Fibroblast of skin of abdomen (primary cell): ENCODE measurements at regions not wholly inside any gene's neighbourhood (a gene's known extent, or its start where the extent isn't known, plus 50 kb on each side); places are given as distances from the start of the nearest gene placed in this dataset.
"Not testable (repeated sequence)": the region's sequence is repeated elsewhere in the genome, so short reads cannot be mapped to it uniquely, and the experiment has no call there.

Experiments used
- DNase-seq: peaks from one replicate; pipeline ENCODE4 v3.0.0-alpha.2; 2013

- no peak for DNase-seq
These were observed 448.3 kb upstream of the PROX1 start for GRCh38 chr1:213539464-213539863.

GRCh38 chr1:213541641-213542040, 446.1 kb upstream of the PROX1 start:
- DNase-seq = no peak

GRCh38 chr1:213545181-213545580, 442.6 kb upstream of the PROX1 start:
- DNase-seq = not testable (repeated sequence)

- no peak for DNase-seq
These were observed 437.8 kb upstream of the PROX1 start for GRCh38 chr1:213549982-213550381.

GRCh38 chr1:213550804-213551203, 437.0 kb upstream of the PROX1 start:
- DNase-seq = no peak

GRCh38 chr1:213552045-213552444, 435.7 kb upstream of the PROX1 start:
- DNase-seq = no peak

- DNase-seq = no peak
These were observed 427.5 kb upstream of the PROX1 start for GRCh38 chr1:213560226-213560625.

- DNase-seq = no peak
These were observed 425.9 kb upstream of the PROX1 start for GRCh38 chr1:213561870-213562269.

- no peak for DNase-seq
These were observed 423.5 kb upstream of the PROX1 start for GRCh38 chr1:213564215-213564659.

- DNase-seq = no peak
These were observed 418.6 kb upstream of the PROX1 start for GRCh38 chr1:213568929-213569815.

GRCh38 chr1:213569816-213570150, 418.0 kb upstream of the PROX1 start:
- DNase-seq = no peak

GRCh38 chr1:213570487-213570886, 417.3 kb upstream of the PROX1 start:
- no peak for DNase-seq

- DNase-seq = no peak
These were observed 416.4 kb upstream of the PROX1 start for GRCh38 chr1:213571419-213571818.

- DNase-seq = no peak
These were observed 415.9 kb upstream of the PROX1 start for GRCh38 chr1:213571843-213572242.

- no peak for DNase-seq
These were observed 414.7 kb upstream of the PROX1 start for GRCh38 chr1:213572912-213573647.

GRCh38 chr1:213573648-213574009, 414.1 kb upstream of the PROX1 start:
- no peak for DNase-seq

- no peak for DNase-seq
These were observed 404.7 kb upstream of the PROX1 start for GRCh38 chr1:213582976-213583567.

- no peak for DNase-seq
These were observed 403.5 kb upstream of the PROX1 start for GRCh38 chr1:213584272-213584671.

- no peak for DNase-seq
These were observed 402.4 kb upstream of the PROX1 start for GRCh38 chr1:213585402-213585801.

GRCh38 chr1:213585959-213586586, 401.7 kb upstream of the PROX1 start:
- no peak for DNase-seq

- no peak for DNase-seq
These were observed 401.2 kb upstream of the PROX1 start for GRCh38 chr1:213586587-213586972.

- DNase-seq = no peak
These were observed 391.0 kb upstream of the PROX1 start for GRCh38 chr1:213596729-213597128.

- DNase-seq = no peak
These were observed 389.5 kb upstream of the PROX1 start for GRCh38 chr1:213598263-213598662.
